ENCODE measurements at regions not wholly inside any gene's neighbourhood (a gene's known extent, or its start where the extent isn't known, plus 50 kb on each side); places are given as distances from the start of the nearest gene placed in this dataset.
"Not testable (repeated sequence)": the region's sequence is repeated elsewhere in the genome, so short reads cannot be mapped to it uniquely, and the experiment has no call there.

GRCh38 chr2:87507378-87508348 is 240.2 kb upstream of the PLGLB2 start:
- no CpG with 5 or more reads among the region's 13 CpGs for WGBS (ENCODE audit: insufficient coverage, insufficient read length)
- H3K27ac ChIP-seq (ENCODE audit: low read length); H3K9me3 ChIP-seq (ENCODE audit: control insufficient read depth, insufficient read depth, low read length); H3K36me3 ChIP-seq (ENCODE audit: control insufficient read depth, insufficient read depth, low read length); H3K4me1 ChIP-seq (ENCODE audit: control insufficient read depth, insufficient read depth, low read length); H3K27me3 ChIP-seq (ENCODE audit: control insufficient read depth, insufficient read depth, low read length); DNase-seq (ENCODE audit: low read depth, low spot score); H3K4me3 ChIP-seq (ENCODE audit: low read length): not testable (repeated sequence)

GRCh38 chr2:87511195-87511778 is 236.6 kb upstream of the PLGLB2 start:
- not testable (repeated sequence) for H3K4me1 ChIP-seq (ENCODE audit: control insufficient read depth, insufficient read depth, low read length); H3K9me3 ChIP-seq (ENCODE audit: control insufficient read depth, insufficient read depth, low read length); H3K27me3 ChIP-seq (ENCODE audit: control insufficient read depth, insufficient read depth, low read length); H3K4me3 ChIP-seq (ENCODE audit: low read length); DNase-seq (ENCODE audit: low read depth, low spot score); H3K36me3 ChIP-seq (ENCODE audit: control insufficient read depth, insufficient read depth, low read length); H3K27ac ChIP-seq (ENCODE audit: low read length)
- no CpG with 5 or more reads among the region's 8 CpGs for WGBS (ENCODE audit: insufficient coverage, insufficient read length)

- not testable (repeated sequence) for H3K4me1 ChIP-seq (ENCODE audit: control insufficient read depth, insufficient read depth, low read length); DNase-seq (ENCODE audit: low read depth, low spot score); H3K4me3 ChIP-seq (ENCODE audit: low read length); H3K9me3 ChIP-seq (ENCODE audit: control insufficient read depth, insufficient read depth, low read length); H3K27me3 ChIP-seq (ENCODE audit: control insufficient read depth, insufficient read depth, low read length); H3K36me3 ChIP-seq (ENCODE audit: control insufficient read depth, insufficient read depth, low read length); H3K27ac ChIP-seq (ENCODE audit: low read length)
- no CpG with 5 or more reads among the region's 6 CpGs for WGBS (ENCODE audit: insufficient coverage, insufficient read length)
Measured at GRCh38 chr2:87512864-87513530, 234.9 kb upstream of the PLGLB2 start.

GRCh38 chr2:87514034-87514433 is 233.9 kb upstream of the PLGLB2 start:
- WGBS (ENCODE audit: insufficient coverage, insufficient read length) = no CpG with 5 or more reads among the region's 5 CpGs

GRCh38 chr2:87514515-87514914 is 233.4 kb upstream of the PLGLB2 start:
- WGBS (ENCODE audit: insufficient coverage, insufficient read length) = no CpG with 5 or more reads among the region's 7 CpGs
- H3K27ac ChIP-seq (ENCODE audit: low read length) = not testable (repeated sequence)

More at GRCh38 chr2:87514034-87514433, 233.9 kb upstream of the PLGLB2 start:
- H3K4me1 ChIP-seq (ENCODE audit: control insufficient read depth, insufficient read depth, low read length); H3K4me3 ChIP-seq (ENCODE audit: low read length); H3K27me3 ChIP-seq (ENCODE audit: control insufficient read depth, insufficient read depth, low read length); H3K36me3 ChIP-seq (ENCODE audit: control insufficient read depth, insufficient read depth, low read length); H3K9me3 ChIP-seq (ENCODE audit: control insufficient read depth, insufficient read depth, low read length); H3K27ac ChIP-seq (ENCODE audit: low read length); DNase-seq (ENCODE audit: low read depth, low spot score): not testable (repeated sequence)

GRCh38 chr2:87515226-87515625 is 232.7 kb upstream of the PLGLB2 start:
- DNase-seq (ENCODE audit: low read depth, low spot score); H3K4me1 ChIP-seq (ENCODE audit: control insufficient read depth, insufficient read depth, low read length); H3K27me3 ChIP-seq (ENCODE audit: control insufficient read depth, insufficient read depth, low read length); H3K9me3 ChIP-seq (ENCODE audit: control insufficient read depth, insufficient read depth, low read length); H3K4me3 ChIP-seq (ENCODE audit: low read length); H3K27ac ChIP-seq (ENCODE audit: low read length); H3K36me3 ChIP-seq (ENCODE audit: control insufficient read depth, insufficient read depth, low read length): not testable (repeated sequence)
- WGBS (ENCODE audit: insufficient coverage, insufficient read length) = no CpG with 5 or more reads among the region's 2 CpGs

More at GRCh38 chr2:87514515-87514914, 233.4 kb upstream of the PLGLB2 start:
- not testable (repeated sequence) for H3K4me1 ChIP-seq (ENCODE audit: control insufficient read depth, insufficient read depth, low read length); H3K4me3 ChIP-seq (ENCODE audit: low read length); DNase-seq (ENCODE audit: low read depth, low spot score); H3K36me3 ChIP-seq (ENCODE audit: control insufficient read depth, insufficient read depth, low read length); H3K9me3 ChIP-seq (ENCODE audit: control insufficient read depth, insufficient read depth, low read length); H3K27me3 ChIP-seq (ENCODE audit: control insufficient read depth, insufficient read depth, low read length)

GRCh38 chr2:87515875-87516274 is 232.0 kb upstream of the PLGLB2 start:
- H3K36me3 ChIP-seq (ENCODE audit: control insufficient read depth, insufficient read depth, low read length); H3K4me3 ChIP-seq (ENCODE audit: low read length); H3K27ac ChIP-seq (ENCODE audit: low read length); H3K27me3 ChIP-seq (ENCODE audit: control insufficient read depth, insufficient read depth, low read length); DNase-seq (ENCODE audit: low read depth, low spot score); H3K9me3 ChIP-seq (ENCODE audit: control insufficient read depth, insufficient read depth, low read length); H3K4me1 ChIP-seq (ENCODE audit: control insufficient read depth, insufficient read depth, low read length): not testable (repeated sequence)
- WGBS (ENCODE audit: insufficient coverage, insufficient read length) = no CpG with 5 or more reads among the region's 3 CpGs

- H3K27ac ChIP-seq (ENCODE audit: low read length); DNase-seq (ENCODE audit: low read depth, low spot score); H3K4me3 ChIP-seq (ENCODE audit: low read length); H3K9me3 ChIP-seq (ENCODE audit: control insufficient read depth, insufficient read depth, low read length); H3K36me3 ChIP-seq (ENCODE audit: control insufficient read depth, insufficient read depth, low read length); H3K4me1 ChIP-seq (ENCODE audit: control insufficient read depth, insufficient read depth, low read length); H3K27me3 ChIP-seq (ENCODE audit: control insufficient read depth, insufficient read depth, low read length): not testable (repeated sequence)
- no CpG with 5 or more reads among the region's 7 CpGs for WGBS (ENCODE audit: insufficient coverage, insufficient read length)
Measured at GRCh38 chr2:87516369-87516967, 231.4 kb upstream of the PLGLB2 start.

- H3K36me3 ChIP-seq (ENCODE audit: control insufficient read depth, insufficient read depth, low read length); DNase-seq (ENCODE audit: low read depth, low spot score); H3K27ac ChIP-seq (ENCODE audit: low read length); H3K27me3 ChIP-seq (ENCODE audit: control insufficient read depth, insufficient read depth, low read length); H3K4me3 ChIP-seq (ENCODE audit: low read length); H3K9me3 ChIP-seq (ENCODE audit: control insufficient read depth, insufficient read depth, low read length); H3K4me1 ChIP-seq (ENCODE audit: control insufficient read depth, insufficient read depth, low read length): not testable (repeated sequence)
- WGBS (ENCODE audit: insufficient coverage, insufficient read length) = no CpG with 5 or more reads among the region's 7 CpGs
Measured at GRCh38 chr2:87517438-87517837, 230.4 kb upstream of the PLGLB2 start.

GRCh38 chr2:87518066-87518465 is 229.8 kb upstream of the PLGLB2 start:
- H3K36me3 ChIP-seq (ENCODE audit: control insufficient read depth, insufficient read depth, low read length); H3K9me3 ChIP-seq (ENCODE audit: control insufficient read depth, insufficient read depth, low read length); H3K4me1 ChIP-seq (ENCODE audit: control insufficient read depth, insufficient read depth, low read length); H3K4me3 ChIP-seq (ENCODE audit: low read length); H3K27ac ChIP-seq (ENCODE audit: low read length); H3K27me3 ChIP-seq (ENCODE audit: control insufficient read depth, insufficient read depth, low read length); DNase-seq (ENCODE audit: low read depth, low spot score): not testable (repeated sequence)
- WGBS (ENCODE audit: insufficient coverage, insufficient read length) = no CpG with 5 or more reads among the region's 7 CpGs

All from iPS DF 6.9 (cell line).